ENCODE measurements at regions not wholly inside any gene's neighbourhood (a gene's known extent, or its start where the extent isn't known, plus 50 kb on each side); places are given as distances from the start of the nearest gene placed in this dataset.

DNA sequence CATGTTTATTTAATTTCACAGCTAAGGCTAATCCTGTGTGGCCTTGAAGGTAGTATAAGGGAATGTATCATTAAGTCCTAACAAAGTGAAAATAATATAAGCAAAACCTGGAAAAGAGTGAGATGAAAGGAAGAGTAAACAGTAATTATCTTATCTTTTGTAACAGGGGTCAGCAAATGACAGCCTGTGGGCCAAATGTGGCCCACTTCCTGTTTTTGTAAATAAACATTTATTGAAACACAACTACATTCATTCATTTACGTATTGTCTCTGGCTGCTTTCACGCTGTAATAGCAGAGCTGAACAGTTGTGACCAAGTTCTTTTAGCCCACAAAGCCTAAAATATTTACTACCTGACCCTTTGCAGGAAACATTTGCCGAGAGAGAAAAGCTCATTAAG is 78.4 kb upstream of the HTR4 start:
- POLR2A ChIA-PET (ENCODE audit: unreplicated experiment), result no interaction called here
- Histone ChIP-seq H2AFZ (replicated peaks; ENCODE audit: low read length, poor library complexity) (no peak overlapping the region), H3K23ac (ENCODE audit: low read depth, low read length) (no peak overlapping the region), H2BK120ac (ENCODE audit: low read depth, low read length) (no peak overlapping the region), H3K27ac (ENCODE audit: insufficient read depth, low read length) (no peak overlapping the region), H3K9ac (ENCODE audit: low read depth, low read length) (no peak overlapping the region), H3K27me3 (ENCODE audit: control insufficient read depth, insufficient read depth, low read length) (peaks cover 3% of the 10 kb centered on the region), H3K18ac (ENCODE audit: low read depth, low read length) (no peak overlapping the region), H4K5ac (ENCODE audit: low read depth, low read length) (no peak overlapping the region), H2BK20ac (ENCODE audit: low read depth, low read length) (no peak overlapping the region), H3K36me3 (ENCODE audit: control insufficient read depth, insufficient read depth, low read length) (no peaks in the 10 kb centered on the region), H3K14ac (replicated peaks; ENCODE audit: low read depth, low read length) (no peak overlapping the region), H3K79me1 (ENCODE audit: low read depth in 1 of 2, low read length in 2 of 2) (no peaks in the 10 kb centered on the region), H3K4me1 (ENCODE audit: control insufficient read depth, insufficient read depth, low read length) (peaks cover 11% of the 10 kb centered on the region), H2BK5ac (ENCODE audit: low read depth, low read length, poor library complexity, severe bottlenecking) (no peak overlapping the region), H3K9me1 (ENCODE audit: insufficient read depth, low read length) (peaks cover 4% of the 10 kb centered on the region; the same call in 1 of the 2 replicates), H4K8ac (ENCODE audit: low read depth in 2 of 2, low read length in 2 of 2) (no peak overlapping the region), H3K9me3 (ENCODE audit: control insufficient read depth, insufficient read depth, low read length) (no peaks in the 10 kb centered on the region), H4K91ac (ENCODE audit: insufficient read depth, low read depth, low read length) (no peak overlapping the region), H3K4me2 (ENCODE audit: low read depth, low read length) (no peak overlapping the region), H3K56ac (ENCODE audit: extremely low read depth, insufficient read depth, low read length) (no peak overlapping the region), H2AK9ac (replicated peaks; ENCODE audit: low read depth, low read length, poor library complexity) (no peak overlapping the region), H4K20me1 (ENCODE audit: insufficient read depth, low read length) (no peaks in the 10 kb centered on the region), H2BK15ac (ENCODE audit: low read depth, low read length) (no peak overlapping the region), H2AK5ac (ENCODE audit: low read depth, low read length) (no peak overlapping the region), H3K4ac (ENCODE audit: low read depth, low read length) (no peak overlapping the region), H3K4me3 (ENCODE audit: insufficient read depth, low read depth, low read length) (no peak overlapping the region)
- intact Hi-C loops (cut with micrococcal nuclease), result loop anchor here (1.0 to 10.0 kb wide), 6 partner anchors 266 to 832 kb away; partner anchors contain the start of gene FBXO38
- no peak for DNase-seq
- no CpG with 5 or more reads among the region's 3 CpGs for WGBS, 2 experiments (ENCODE audit: extremely low coverage in 2 of 2, insufficient read length in 1 of 2)
- dilution Hi-C loops (cut with HindIII; ENCODE audit: low sequenced_read_pairs, unreplicated experiment), result no loop called here
- TF ChIP-seq SMC3 (IDR thresholded peaks at IDR 0.05; ENCODE audit: low read depth, low read length), result no peak
- TF ChIP-seq RCOR1 (IDR thresholded peaks at IDR 0.05; ENCODE audit: insufficient replicate concordance, low read length), result no peak
- no peak for TF ChIP-seq MAZ (IDR thresholded peaks at IDR 0.05; ENCODE audit: borderline replicate concordance, low read depth, low read length)
- no peak for TF ChIP-seq FOS (IDR thresholded peaks at IDR 0.05; ENCODE audit: low read depth, low read length)
- no peak for TF ChIP-seq CEBPB (IDR thresholded peaks at IDR 0.05; ENCODE audit: low read depth, low read length)
- TF ChIP-seq POLR2A (IDR thresholded peaks at IDR 0.05; ENCODE audit: low read depth, low read length), result no peak
- no peak for TF ChIP-seq RFX5 (IDR thresholded peaks at IDR 0.05; ENCODE audit: low read depth, low read length)
- TF ChIP-seq, protein P1, sequence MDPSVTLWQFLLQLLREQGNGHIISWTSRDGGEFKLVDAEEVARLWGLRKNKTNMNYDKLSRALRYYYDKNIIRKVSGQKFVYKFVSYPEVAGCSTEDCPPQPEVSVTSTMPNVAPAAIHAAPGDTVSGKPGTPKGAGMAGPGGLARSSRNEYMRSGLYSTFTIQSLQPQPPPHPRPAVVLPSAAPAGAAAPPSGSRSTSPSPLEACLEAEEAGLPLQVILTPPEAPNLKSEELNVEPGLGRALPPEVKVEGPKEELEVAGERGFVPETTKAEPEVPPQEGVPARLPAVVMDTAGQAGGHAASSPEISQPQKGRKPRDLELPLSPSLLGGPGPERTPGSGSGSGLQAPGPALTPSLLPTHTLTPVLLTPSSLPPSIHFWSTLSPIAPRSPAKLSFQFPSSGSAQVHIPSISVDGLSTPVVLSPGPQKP (IDR thresholded peaks at IDR 0.05; ENCODE audit: borderline replicate concordance, low read depth, low read length), result no peak
- no peak for TF ChIP-seq RAD21 (IDR thresholded peaks at IDR 0.05; ENCODE audit: low read length)
- TF ChIP-seq, protein P2, sequence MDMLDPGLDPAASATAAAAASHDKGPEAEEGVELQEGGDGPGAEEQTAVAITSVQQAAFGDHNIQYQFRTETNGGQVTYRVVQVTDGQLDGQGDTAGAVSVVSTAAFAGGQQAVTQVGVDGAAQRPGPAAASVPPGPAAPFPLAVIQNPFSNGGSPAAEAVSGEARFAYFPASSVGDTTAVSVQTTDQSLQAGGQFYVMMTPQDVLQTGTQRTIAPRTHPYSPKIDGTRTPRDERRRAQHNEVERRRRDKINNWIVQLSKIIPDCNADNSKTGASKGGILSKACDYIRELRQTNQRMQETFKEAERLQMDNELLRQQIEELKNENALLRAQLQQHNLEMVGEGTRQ (IDR thresholded peaks at IDR 0.05; ENCODE audit: low read depth, low read length), result no peak
- no peak for TF ChIP-seq BHLHE40 (IDR thresholded peaks at IDR 0.05; ENCODE audit: low read depth, low read length)
- TF ChIP-seq NFE2L2 (IDR thresholded peaks at IDR 0.05; ENCODE audit: low read depth, low read length), result no peak
- TF ChIP-seq, protein P3, sequence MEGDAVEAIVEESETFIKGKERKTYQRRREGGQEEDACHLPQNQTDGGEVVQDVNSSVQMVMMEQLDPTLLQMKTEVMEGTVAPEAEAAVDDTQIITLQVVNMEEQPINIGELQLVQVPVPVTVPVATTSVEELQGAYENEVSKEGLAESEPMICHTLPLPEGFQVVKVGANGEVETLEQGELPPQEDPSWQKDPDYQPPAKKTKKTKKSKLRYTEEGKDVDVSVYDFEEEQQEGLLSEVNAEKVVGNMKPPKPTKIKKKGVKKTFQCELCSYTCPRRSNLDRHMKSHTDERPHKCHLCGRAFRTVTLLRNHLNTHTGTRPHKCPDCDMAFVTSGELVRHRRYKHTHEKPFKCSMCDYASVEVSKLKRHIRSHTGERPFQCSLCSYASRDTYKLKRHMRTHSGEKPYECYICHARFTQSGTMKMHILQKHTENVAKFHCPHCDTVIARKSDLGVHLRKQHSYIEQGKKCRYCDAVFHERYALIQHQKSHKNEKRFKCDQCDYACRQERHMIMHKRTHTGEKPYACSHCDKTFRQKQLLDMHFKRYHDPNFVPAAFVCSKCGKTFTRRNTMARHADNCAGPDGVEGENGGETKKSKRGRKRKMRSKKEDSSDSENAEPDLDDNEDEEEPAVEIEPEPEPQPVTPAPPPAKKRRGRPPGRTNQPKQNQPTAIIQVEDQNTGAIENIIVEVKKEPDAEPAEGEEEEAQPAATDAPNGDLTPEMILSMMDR (conservative IDR thresholded peaks at IDR 0.05; ENCODE audit: low read depth, low read length), result no peak
- TF ChIP-seq MXI1 (IDR thresholded peaks at IDR 0.05; ENCODE audit: borderline replicate concordance, low read depth, low read length), result no peak
- TF ChIP-seq MAFK (IDR thresholded peaks at IDR 0.05; ENCODE audit: low read depth, low read length), result no peak
- TF ChIP-seq CHD1 (IDR thresholded peaks at IDR 0.05; ENCODE audit: low read depth, low read length), result no peak
- BruUV-seq (replicated peaks), result no TSS peak
- no peak for ATAC-seq (ENCODE audit: low read depth)
- in situ Hi-C loops (cut with MboI; ENCODE audit: low sequenced_read_pairs), result loop anchor here (10.0 kb wide), 2 partner anchors 502 to 532 kb away; no protein-coding TSS in a partner anchor
- CTCF ChIA-PET, result interaction anchor here (0.6 to 4.1 kb wide), 13 partner anchors 9 to 875 kb away, joined by 3 to 48 read pairs (median 3); no protein-coding TSS in a partner anchor
